CD8-positive, alpha-beta memory T cell (primary cell): ENCODE measurements at regions not wholly inside any gene's neighbourhood (a gene's known extent, or its start where the extent isn't known, plus 50 kb on each side); places are given as distances from the start of the nearest gene placed in this dataset.
"Not testable (repeated sequence)": the region's sequence is repeated elsewhere in the genome, so short reads cannot be mapped to it uniquely, and the experiment has no call there.

Experiments used
- CTCF ChIA-PET: fragments of 350-600 bp; sonication (Branson Sonifier 250); formaldehyde crosslinking; loops from one replicate; lab custom pipeline; 2021; ENCODE audit warnings: antibody characterized with exemption; lab: Charles Lee
- POLR2A ChIA-PET: fragments of 350-600 bp; sonication (Branson Sonifier 250); formaldehyde crosslinking; loops from one replicate; lab custom pipeline; 2021; ENCODE audit warnings: antibody characterized with exemption; lab: Charles Lee
- DNase-seq, 5 donors: peaks; one replicate each; pipeline versions ENCODE4 v3.0.0 to v3.0.0-alpha.2; 2020 to 2022; ENCODE audit warnings: mixed read lengths in 1 of 5
- H3K27ac ChIP-seq: one replicate; pipeline ENCODE4 v1.7.0; 2013; ENCODE audit warnings: low read depth, mild to moderate bottlenecking, low read length, moderate library complexity
- H3K27me3 ChIP-seq: 2 replicates; pipeline ENCODE4 v1.7.0; 2013; ENCODE audit warnings: low read length, mild to moderate bottlenecking; ENCODE audit not compliant: insufficient read depth, poor library complexity, severe bottlenecking
- H3K36me3 ChIP-seq: 2 replicates; pipeline ENCODE4 v1.7.0; 2013; ENCODE audit warnings: mild to moderate bottlenecking, low read length, moderate library complexity; ENCODE audit not compliant: insufficient read depth
- H3K4me1 ChIP-seq: 2 replicates; pipeline ENCODE4 v1.7.0; 2013; ENCODE audit warnings: mild to moderate bottlenecking, low read length, moderate library complexity; ENCODE audit not compliant: insufficient read depth
- H3K4me3 ChIP-seq: 2 replicates; pipeline ENCODE4 v1.7.0; 2013; ENCODE audit warnings: mild to moderate bottlenecking, low read length
- H3K9me3 ChIP-seq: 2 replicates; pipeline ENCODE4 v1.7.0; 2013; ENCODE audit warnings: mild to moderate bottlenecking, low read length
- H3K27ac Mint-ChIP-seq, 8 donors: one replicate each; pipeline ENCODE4 v1.8.0; 2020 to 2021; ENCODE audit warnings: mixed read lengths in 8 of 8, mild to moderate bottlenecking in 6 of 8, inconsistent platforms in 3 of 8, moderate library complexity in 3 of 8
- H3K27me3 Mint-ChIP-seq, 2 donors: one replicate each; pipeline ENCODE4 v1.8.0; 2020 to 2021; ENCODE audit warnings: mixed read lengths in 2 of 2, mild to moderate bottlenecking in 1 of 2, moderate library complexity in 1 of 2
- H3K36me3 Mint-ChIP-seq, 3 donors: one replicate each; pipeline ENCODE4 v1.8.0; 2020 to 2021; ENCODE audit warnings: mixed read lengths in 3 of 3, inconsistent platforms in 1 of 3, mild to moderate bottlenecking in 1 of 3
- H3K4me1 Mint-ChIP-seq, 3 donors: one replicate each; pipeline ENCODE4 v1.8.0; 2020 to 2021; ENCODE audit warnings: mixed read lengths in 3 of 3, inconsistent platforms in 1 of 3, mild to moderate bottlenecking in 1 of 3
- H3K4me3 Mint-ChIP-seq, 7 donors: one replicate each; pipeline ENCODE4 v1.8.0; 2020 to 2021; ENCODE audit warnings: mixed read lengths in 7 of 7, mild to moderate bottlenecking in 6 of 7, moderate library complexity in 4 of 7, inconsistent platforms in 2 of 7
- H3K9me3 Mint-ChIP-seq, 5 donors: one replicate each; pipeline ENCODE4 v1.8.0; 2020 to 2022; ENCODE audit warnings: mixed read lengths in 5 of 5, mild to moderate bottlenecking in 3 of 5, moderate library complexity in 2 of 5, inconsistent platforms in 1 of 5

GRCh38 chr18:8989855-8990254 lies 112.6 kb upstream of the NDUFV2 start:
- POLR2A ChIA-PET, result no interaction called here
- no peak for DNase-seq
- no peak overlapping the region for H3K27ac ChIP-seq
- H3K36me3 ChIP-seq, result no peaks in the 10 kb centered on the region
- H3K27me3 ChIP-seq, result no peaks in the 10 kb centered on the region
- H3K27me3 Mint-ChIP-seq, result peaks cover 10 to 44% of the 10 kb centered on the region in 2 donors
- H3K27ac Mint-ChIP-seq, result peak overlapping the region in 1 of 8 donors; percentile 12
- no peak overlapping the region for H3K4me3 Mint-ChIP-seq
- no peaks in the 10 kb centered on the region for H3K36me3 Mint-ChIP-seq
- H3K4me3 ChIP-seq, result no peak overlapping the region
- no peaks in the 10 kb centered on the region for H3K9me3 ChIP-seq
- H3K4me1 ChIP-seq, result no peaks in the 10 kb centered on the region
- H3K4me1 Mint-ChIP-seq, result no peaks in the 10 kb centered on the region
- H3K9me3 Mint-ChIP-seq, result no peaks in the 10 kb centered on the region
- CTCF ChIA-PET, result interaction anchor here (1.6 kb wide), 1 partner anchor 293 kb away, joined by 7 read pairs; no protein-coding TSS in a partner anchor

DNA sequence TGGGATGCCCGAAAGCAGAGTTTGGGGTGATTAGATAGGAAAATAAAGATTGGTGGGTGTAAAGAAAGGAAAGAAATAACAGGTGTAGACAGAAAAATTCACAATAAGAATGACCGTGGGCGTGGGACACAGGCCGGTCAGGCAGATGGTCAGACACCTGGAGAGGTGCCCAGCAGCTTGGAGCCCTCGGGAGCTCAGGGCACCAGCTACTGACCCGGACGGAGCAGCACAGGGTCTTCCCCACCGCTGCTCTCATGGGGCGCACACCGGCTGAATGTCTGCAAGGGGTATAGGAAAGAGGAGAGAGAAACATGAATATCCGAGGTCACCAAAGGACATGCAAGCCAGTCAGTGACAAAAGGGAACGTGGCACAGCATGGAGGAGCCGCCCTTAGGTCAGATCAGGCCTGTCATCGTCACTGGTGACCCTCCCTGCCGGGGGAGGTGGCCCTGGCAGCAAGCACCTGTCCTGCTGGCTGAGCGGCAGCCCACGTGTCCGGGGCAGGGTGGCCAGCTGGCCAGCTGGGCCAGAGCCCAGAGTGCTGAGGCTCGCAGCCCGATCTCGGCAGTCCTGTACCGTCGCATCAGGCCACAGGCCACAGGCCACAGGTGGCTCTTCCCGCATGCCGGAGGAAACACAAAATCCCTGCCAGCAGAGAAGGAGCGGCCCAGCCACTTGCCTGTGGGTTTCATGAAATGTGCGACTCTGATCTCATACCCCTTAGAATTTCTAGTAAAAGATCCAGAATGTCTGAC lies 112.0 kb upstream of the NDUFV2 start:
- no peak overlapping the region for H3K4me3 ChIP-seq
- H3K27me3 ChIP-seq, result no peaks in the 10 kb centered on the region
- Mint-ChIP-seq H3K27ac (no peak overlapping the region), H3K27me3 (peaks cover 10 to 44% of the 10 kb centered on the region in 2 donors), H3K4me1 (no peaks in the 10 kb centered on the region), H3K4me3 (no peak overlapping the region), H3K36me3 (no peaks in the 10 kb centered on the region), H3K9me3 (no peaks in the 10 kb centered on the region)
- no peaks in the 10 kb centered on the region for H3K9me3 ChIP-seq
- CTCF ChIA-PET, result interaction anchor here (1.6 kb wide), 1 partner anchor 294 kb away, joined by 7 read pairs; no protein-coding TSS in a partner anchor
- no peak overlapping the region for H3K27ac ChIP-seq
- no peaks in the 10 kb centered on the region for H3K4me1 ChIP-seq
- DNase-seq, result no peak
- no peaks in the 10 kb centered on the region for H3K36me3 ChIP-seq
- POLR2A ChIA-PET, result no interaction called here

DNA sequence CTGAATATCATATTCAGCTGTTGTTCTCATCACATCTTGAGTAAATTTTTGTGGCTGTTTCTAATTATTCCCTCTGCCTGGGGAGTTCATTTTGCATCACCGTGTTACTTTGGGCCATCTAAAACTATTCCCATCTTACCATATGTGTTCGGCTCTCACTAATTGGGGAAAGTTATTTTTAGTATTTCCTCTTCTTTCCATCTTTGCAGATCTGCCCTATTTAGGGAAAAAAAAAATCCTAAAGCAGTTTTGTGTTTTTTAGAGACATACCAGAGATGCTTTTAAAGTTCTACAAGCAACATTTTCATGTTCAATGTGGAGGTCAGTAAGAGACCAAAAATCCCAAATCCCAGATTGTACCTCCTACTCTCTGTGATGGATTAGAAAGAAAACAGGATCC lies 111.3 kb upstream of the NDUFV2 start:
- POLR2A ChIA-PET, result no interaction called here
- Histone ChIP-seq H3K4me3 (no peak overlapping the region), H3K36me3 (no peaks in the 10 kb centered on the region), H3K9me3 (no peaks in the 10 kb centered on the region), H3K27me3 (no peaks in the 10 kb centered on the region), H3K4me1 (no peaks in the 10 kb centered on the region), H3K27ac (no peak overlapping the region)
- Mint-ChIP-seq H3K27ac (no peak overlapping the region), H3K36me3 (no peaks in the 10 kb centered on the region), H3K4me3 (no peak overlapping the region), H3K4me1 (no peaks in the 10 kb centered on the region), H3K9me3 (no peaks in the 10 kb centered on the region), H3K27me3 (peaks cover 10 to 48% of the 10 kb centered on the region in 2 donors)
- CTCF ChIA-PET, result no interaction called here
- no peak for DNase-seq

DNA sequence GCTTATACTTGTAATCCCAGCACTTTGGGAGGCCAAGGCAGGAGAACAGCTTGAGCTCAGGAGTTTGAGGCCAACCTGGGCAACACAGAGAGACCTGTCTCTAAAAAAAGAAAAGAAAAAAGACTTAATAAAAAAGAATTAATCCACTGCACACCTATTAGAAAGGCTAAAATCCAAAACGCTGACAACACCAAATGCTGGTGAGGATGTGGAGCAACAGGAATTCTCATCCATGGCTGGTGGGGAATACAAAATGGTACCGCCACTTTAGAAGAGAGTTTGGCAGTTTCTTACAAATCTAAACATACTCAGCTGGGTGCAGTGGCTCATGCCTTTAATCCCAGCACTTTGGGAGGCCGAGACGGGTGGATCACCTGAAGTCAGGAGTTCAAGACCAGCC lies 110.0 kb upstream of the NDUFV2 start:
- CTCF ChIA-PET, result interaction anchor here (0.7 kb wide), 1 partner anchor 387 kb away, joined by 3 read pairs; no protein-coding TSS in a partner anchor

DNA sequence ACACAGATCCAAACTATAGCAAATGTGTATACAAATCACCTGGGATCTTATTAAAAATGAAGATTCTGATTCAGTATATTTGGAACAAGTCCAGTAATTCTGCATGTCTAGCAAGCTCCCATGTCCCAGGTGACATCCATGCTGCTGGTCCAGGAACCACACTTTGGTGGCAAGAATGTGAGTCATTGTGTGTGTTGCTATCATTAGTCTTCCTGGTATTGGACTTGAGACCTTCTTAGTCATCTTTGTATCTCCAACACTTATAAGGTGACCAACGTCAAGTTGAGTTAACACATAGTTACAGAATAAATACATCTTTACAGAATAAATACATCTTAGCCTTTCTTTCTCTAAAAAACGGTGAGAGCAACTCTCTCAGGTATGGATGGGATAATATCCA lies 107.9 kb upstream of the NDUFV2 start:
- POLR2A ChIA-PET, result no interaction called here
- Mint-ChIP-seq H3K27ac (no peak overlapping the region), H3K4me1 (no peaks in the 10 kb centered on the region), H3K27me3 (peaks cover 8 to 43% of the 10 kb centered on the region in 2 donors), H3K36me3 (no peaks in the 10 kb centered on the region), H3K4me3 (no peak overlapping the region), H3K9me3 (no peaks in the 10 kb centered on the region)
- Histone ChIP-seq H3K4me1 (no peaks in the 10 kb centered on the region), H3K9me3 (no peaks in the 10 kb centered on the region), H3K27ac (peak overlapping the region; percentile 14), H3K4me3 (no peak overlapping the region), H3K27me3 (no peaks in the 10 kb centered on the region), H3K36me3 (no peaks in the 10 kb centered on the region)
- no peak for DNase-seq
- CTCF ChIA-PET, result no interaction called here

More for the DNA sequence above, 110.0 kb upstream of the NDUFV2 start:
- DNase-seq, H3K27ac Mint-ChIP-seq, H3K4me3 Mint-ChIP-seq, H3K36me3 Mint-ChIP-seq, POLR2A ChIA-PET, H3K4me1 ChIP-seq, H3K36me3 ChIP-seq, H3K9me3 ChIP-seq, H3K9me3 Mint-ChIP-seq, H3K4me3 ChIP-seq, H3K27ac ChIP-seq, H3K27me3 ChIP-seq, H3K4me1 Mint-ChIP-seq: not testable (repeated sequence)
- H3K27me3 Mint-ChIP-seq, result peaks cover 10 to 44% of the 10 kb centered on the region in 2 donors

GRCh38 chr18:8995096-8995495 lies 107.4 kb upstream of the NDUFV2 start:
- Histone ChIP-seq H3K27me3 (no peaks in the 10 kb centered on the region), H3K4me1 (no peaks in the 10 kb centered on the region), H3K27ac (peak overlapping the region; percentile 14), H3K36me3 (no peaks in the 10 kb centered on the region), H3K9me3 (no peaks in the 10 kb centered on the region), H3K4me3 (no peak overlapping the region)
- Mint-ChIP-seq H3K4me3 (no peak overlapping the region), H3K4me1 (no peaks in the 10 kb centered on the region), H3K27ac (no peak overlapping the region), H3K27me3 (peaks cover 6 to 44% of the 10 kb centered on the region in 2 donors), H3K36me3 (no peaks in the 10 kb centered on the region), H3K9me3 (no peaks in the 10 kb centered on the region)
- no peak for DNase-seq
- ChIA-PET POLR2A (no interaction called here), CTCF (no interaction called here)

DNA sequence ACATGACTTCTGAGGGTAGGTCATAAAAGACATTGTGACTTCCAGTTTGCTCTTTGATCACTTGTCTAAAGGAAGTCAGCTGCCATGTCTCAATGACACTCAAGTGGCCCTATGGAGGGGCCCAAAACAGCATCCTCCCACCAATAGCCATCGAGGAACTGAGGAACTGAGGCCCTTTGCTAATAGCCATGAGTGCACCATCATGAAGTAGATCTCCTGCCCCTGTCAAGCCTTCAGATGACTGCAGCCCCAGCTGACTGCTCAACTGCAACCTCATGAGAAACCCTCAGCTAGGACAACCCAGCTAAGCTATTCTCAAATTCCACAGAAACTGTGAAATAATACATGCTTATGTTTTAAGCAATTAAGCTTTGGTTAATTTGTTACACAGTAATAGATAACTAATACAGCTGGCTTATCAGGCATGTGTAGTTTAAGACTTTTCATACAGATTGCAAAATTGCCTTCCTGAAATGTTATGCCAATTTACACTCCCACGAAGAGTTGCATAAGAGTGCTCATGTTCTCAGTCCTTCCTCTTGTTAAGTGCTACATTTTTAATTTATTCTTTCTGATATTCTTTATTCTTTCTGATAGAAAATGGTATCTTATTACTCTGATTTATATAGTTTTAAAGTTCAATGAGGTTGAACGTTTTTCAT lies 105.6 kb upstream of the NDUFV2 start:
- peak overlapping the region in 1 of 8 donors; percentile 61 for H3K27ac Mint-ChIP-seq

DNA sequence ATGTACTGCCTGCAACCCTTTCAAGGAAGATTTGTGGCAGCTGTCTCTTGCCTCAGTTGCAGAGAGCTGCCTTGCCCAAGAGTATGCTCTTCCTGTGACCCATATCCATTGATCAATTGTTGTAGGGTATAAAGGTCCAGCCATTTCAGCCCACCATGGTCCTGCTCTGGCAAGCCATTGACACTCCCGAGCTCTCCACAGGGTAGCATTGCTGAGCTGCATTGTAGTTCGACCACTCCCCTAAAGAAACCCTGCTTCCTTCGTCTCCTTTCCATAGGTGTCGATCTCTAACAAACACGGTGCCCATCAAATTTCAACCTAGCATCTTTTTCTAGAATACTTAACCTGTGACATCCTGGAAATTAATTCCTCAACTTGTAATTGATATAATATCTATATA lies 104.9 kb upstream of the NDUFV2 start:
- peaks cover 7 to 59% of the 10 kb centered on the region in 2 donors for H3K27me3 Mint-ChIP-seq
- no peak overlapping the region for H3K4me3 ChIP-seq
- H3K9me3 Mint-ChIP-seq, result no peaks in the 10 kb centered on the region
- H3K9me3 ChIP-seq, result no peaks in the 10 kb centered on the region
- H3K4me3 Mint-ChIP-seq, result no peak overlapping the region
- no peaks in the 10 kb centered on the region for H3K4me1 Mint-ChIP-seq
- peak overlapping the region; percentile 61 for H3K27ac ChIP-seq
- no peaks in the 10 kb centered on the region for H3K27me3 ChIP-seq
- no peaks in the 10 kb centered on the region for H3K4me1 ChIP-seq
- no peak for DNase-seq
- H3K36me3 ChIP-seq, result no peaks in the 10 kb centered on the region
- ChIA-PET CTCF (interaction anchor here (2.0 kb wide), 1 partner anchor 10 kb away, joined by 6 read pairs; no protein-coding TSS in a partner anchor), POLR2A (no interaction called here)
- H3K36me3 Mint-ChIP-seq, result no peaks in the 10 kb centered on the region
- H3K27ac Mint-ChIP-seq, result no peak overlapping the region

More for the DNA sequence above, 105.6 kb upstream of the NDUFV2 start:
- no peaks in the 10 kb centered on the region for H3K36me3 ChIP-seq
- no peaks in the 10 kb centered on the region for H3K4me1 Mint-ChIP-seq
- DNase-seq, result no peak
- H3K27ac ChIP-seq, result no peak overlapping the region
- H3K4me3 Mint-ChIP-seq, result no peak overlapping the region
- H3K27me3 ChIP-seq, result no peaks in the 10 kb centered on the region
- no peaks in the 10 kb centered on the region for H3K9me3 ChIP-seq
- ChIA-PET CTCF (interaction anchor here (2.0 kb wide), 1 partner anchor 9 kb away, joined by 6 read pairs; no protein-coding TSS in a partner anchor), POLR2A (no interaction called here)
- H3K27me3 Mint-ChIP-seq, result peaks cover 3 to 51% of the 10 kb centered on the region in 2 donors
- no peak overlapping the region for H3K4me3 ChIP-seq
- H3K36me3 Mint-ChIP-seq, result no peaks in the 10 kb centered on the region
- no peaks in the 10 kb centered on the region for H3K9me3 Mint-ChIP-seq
- H3K4me1 ChIP-seq, result no peaks in the 10 kb centered on the region
